ENCODE measurements at regions not wholly inside any gene's neighbourhood (a gene's known extent, or its start where the extent isn't known, plus 50 kb on each side); places are given as distances from the start of the nearest gene placed in this dataset.

DNA sequence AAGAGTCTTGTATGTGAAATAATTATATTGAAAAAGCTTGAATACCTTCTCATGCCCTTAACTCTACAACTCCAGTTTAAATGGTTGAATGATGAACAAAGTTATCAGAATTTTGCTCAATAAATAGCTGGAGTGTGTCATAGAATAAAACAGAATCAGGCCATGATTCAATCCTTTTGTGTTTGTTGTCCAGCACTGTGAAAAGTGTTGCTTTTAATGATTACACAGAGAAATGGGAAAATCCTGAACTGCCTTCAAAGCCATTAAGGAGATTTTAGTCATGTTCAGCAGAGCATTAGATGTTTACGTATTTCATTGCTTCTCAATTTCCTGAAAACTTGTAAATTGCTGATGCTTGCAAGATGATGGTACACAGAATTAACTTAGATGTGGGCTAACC lies 262.9 kb upstream of the BTBD3 start:
- Histone ChIP-seq H3K4me3 (ENCODE audit: low read length) (no peak overlapping the region), H3K4me1 (ENCODE audit: control insufficient read depth, insufficient read depth, low read length) (no peaks in the 10 kb centered on the region), H3K9me3 (ENCODE audit: control insufficient read depth, low read length) (no peaks in the 10 kb centered on the region), H3K27me3 (ENCODE audit: control insufficient read depth, insufficient read depth, low read length) (no peaks in the 10 kb centered on the region), H3K36me3 (ENCODE audit: control insufficient read depth, insufficient read depth, low read length) (no peaks in the 10 kb centered on the region), H3K9ac (ENCODE audit: low read length) (no peak overlapping the region)

DNA sequence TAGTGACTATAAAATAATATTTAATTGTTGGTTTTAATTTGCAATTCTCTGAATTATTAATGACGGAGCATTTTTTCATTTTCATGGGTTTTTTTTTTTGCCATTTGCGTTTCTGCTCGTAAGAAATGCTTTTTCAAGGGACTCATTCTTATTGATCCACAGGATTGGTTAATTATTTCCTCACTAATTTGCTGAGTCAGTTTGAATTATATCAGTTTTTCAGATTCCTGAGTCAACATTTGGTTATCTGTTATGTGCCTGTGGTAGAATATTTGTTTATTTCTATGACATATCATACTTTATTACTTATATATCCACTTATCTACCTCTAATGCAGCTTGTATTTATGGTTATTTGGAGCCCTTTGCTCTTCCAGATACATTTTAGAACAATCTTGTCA lies 257.0 kb upstream of the BTBD3 start:
- no peaks in the 10 kb centered on the region for H3K4me1 ChIP-seq (ENCODE audit: control insufficient read depth, insufficient read depth, low read length)
- no peak overlapping the region for H3K9ac ChIP-seq (ENCODE audit: low read length)
- no peak overlapping the region for H3K4me3 ChIP-seq (ENCODE audit: low read length)
- no peaks in the 10 kb centered on the region for H3K36me3 ChIP-seq (ENCODE audit: control insufficient read depth, insufficient read depth, low read length)
- no peaks in the 10 kb centered on the region for H3K27me3 ChIP-seq (ENCODE audit: control insufficient read depth, insufficient read depth, low read length)
- no peaks in the 10 kb centered on the region for H3K9me3 ChIP-seq (ENCODE audit: control insufficient read depth, low read length)

DNA sequence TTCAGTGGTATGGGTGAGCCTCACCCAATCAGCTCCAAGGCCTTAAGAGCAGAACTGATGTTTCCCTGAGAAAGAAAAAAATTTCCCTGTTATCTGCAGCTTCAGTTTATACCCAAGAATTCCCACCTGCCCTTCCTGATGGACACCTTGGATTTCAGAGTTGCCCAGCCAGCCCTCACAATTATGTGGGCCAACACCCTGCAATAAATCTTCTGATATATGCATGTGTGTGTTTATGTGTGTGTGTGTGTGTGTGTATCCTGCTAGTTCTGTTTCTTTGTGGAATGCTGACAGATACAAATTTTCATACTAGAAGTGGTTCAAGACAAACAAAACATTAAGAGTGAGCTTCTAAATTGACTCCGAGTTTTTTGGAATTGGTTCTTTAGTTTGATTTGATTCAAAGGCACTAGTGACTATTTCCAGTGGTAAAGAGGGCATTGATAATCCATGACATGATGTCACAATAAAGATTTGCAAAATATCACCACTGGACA lies 246.6 kb upstream of the BTBD3 start:
- Histone ChIP-seq H3K9me3 (ENCODE audit: control insufficient read depth, low read length) (no peaks in the 10 kb centered on the region), H3K4me3 (ENCODE audit: low read length) (no peak overlapping the region), H3K36me3 (ENCODE audit: control insufficient read depth, insufficient read depth, low read length) (no peaks in the 10 kb centered on the region), H3K9ac (ENCODE audit: low read length) (no peak overlapping the region), H3K4me1 (ENCODE audit: control insufficient read depth, insufficient read depth, low read length) (no peaks in the 10 kb centered on the region), H3K27me3 (ENCODE audit: control insufficient read depth, insufficient read depth, low read length) (no peaks in the 10 kb centered on the region)

DNA sequence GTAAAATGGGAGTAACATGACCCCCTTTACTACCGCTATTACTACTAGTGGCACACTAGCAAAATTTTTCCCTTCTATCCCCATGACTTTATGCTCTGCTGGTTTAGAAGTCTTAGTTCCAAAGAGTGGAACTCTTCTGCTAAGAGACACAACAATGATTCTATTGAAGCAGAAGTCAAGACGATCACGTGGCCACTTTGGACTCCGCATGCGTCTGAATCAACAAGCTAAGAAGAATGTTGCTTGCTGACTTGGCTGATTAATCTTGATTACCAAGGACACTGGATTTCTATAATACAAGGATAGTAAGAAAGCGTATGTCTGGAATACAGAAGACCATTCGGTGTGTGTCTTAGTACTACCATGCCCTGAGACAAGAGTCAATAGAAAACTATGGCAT lies 244.7 kb upstream of the BTBD3 start:
- Histone ChIP-seq H3K36me3 (ENCODE audit: control insufficient read depth, insufficient read depth, low read length) (no peaks in the 10 kb centered on the region), H3K27me3 (ENCODE audit: control insufficient read depth, insufficient read depth, low read length) (no peaks in the 10 kb centered on the region), H3K9me3 (ENCODE audit: control insufficient read depth, low read length) (no peaks in the 10 kb centered on the region), H3K4me1 (ENCODE audit: control insufficient read depth, insufficient read depth, low read length) (no peaks in the 10 kb centered on the region), H3K9ac (ENCODE audit: low read length) (no peak overlapping the region), H3K4me3 (ENCODE audit: low read length) (no peak overlapping the region)

DNA sequence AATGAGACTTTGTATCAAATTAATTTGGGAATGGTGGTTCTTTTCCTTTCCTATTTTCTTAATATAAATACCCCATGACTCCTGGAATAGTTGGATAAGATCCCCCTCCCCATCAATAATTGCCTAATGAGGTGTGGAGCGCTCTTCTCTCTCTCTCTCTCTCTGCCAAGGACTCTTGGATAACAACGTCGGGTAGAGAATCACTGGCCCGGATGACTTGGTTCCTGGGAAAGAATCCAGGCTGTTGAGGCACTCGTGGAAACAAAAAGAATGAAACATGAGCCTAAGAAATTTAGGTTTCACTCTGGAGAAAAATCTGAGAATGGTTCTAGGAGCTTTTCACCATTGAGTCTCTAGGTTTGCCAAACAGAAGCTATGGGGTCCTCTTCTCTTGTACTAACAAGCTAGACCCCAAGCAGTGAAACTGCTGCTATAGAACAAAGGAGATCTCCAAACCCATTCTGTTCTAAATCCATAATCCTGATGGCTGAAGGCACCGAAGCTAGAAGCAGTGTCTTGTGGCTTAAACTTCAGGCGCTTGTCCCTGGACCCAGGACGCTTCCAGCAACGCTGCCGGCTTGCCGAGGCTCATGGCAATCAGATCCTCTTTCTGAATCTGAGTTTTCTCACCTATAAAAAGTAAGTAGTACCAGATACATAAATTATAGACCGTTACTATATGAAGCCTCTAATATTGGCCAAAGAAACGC lies 241.6 kb upstream of the BTBD3 start:
- Histone ChIP-seq H3K4me1 (ENCODE audit: control insufficient read depth, insufficient read depth, low read length) (no peaks in the 10 kb centered on the region), H3K9me3 (ENCODE audit: control insufficient read depth, low read length) (no peaks in the 10 kb centered on the region), H3K27me3 (ENCODE audit: control insufficient read depth, insufficient read depth, low read length) (no peaks in the 10 kb centered on the region), H3K9ac (ENCODE audit: low read length) (no peak overlapping the region), H3K36me3 (ENCODE audit: control insufficient read depth, insufficient read depth, low read length) (no peaks in the 10 kb centered on the region), H3K4me3 (ENCODE audit: low read length) (no peak overlapping the region)

DNA sequence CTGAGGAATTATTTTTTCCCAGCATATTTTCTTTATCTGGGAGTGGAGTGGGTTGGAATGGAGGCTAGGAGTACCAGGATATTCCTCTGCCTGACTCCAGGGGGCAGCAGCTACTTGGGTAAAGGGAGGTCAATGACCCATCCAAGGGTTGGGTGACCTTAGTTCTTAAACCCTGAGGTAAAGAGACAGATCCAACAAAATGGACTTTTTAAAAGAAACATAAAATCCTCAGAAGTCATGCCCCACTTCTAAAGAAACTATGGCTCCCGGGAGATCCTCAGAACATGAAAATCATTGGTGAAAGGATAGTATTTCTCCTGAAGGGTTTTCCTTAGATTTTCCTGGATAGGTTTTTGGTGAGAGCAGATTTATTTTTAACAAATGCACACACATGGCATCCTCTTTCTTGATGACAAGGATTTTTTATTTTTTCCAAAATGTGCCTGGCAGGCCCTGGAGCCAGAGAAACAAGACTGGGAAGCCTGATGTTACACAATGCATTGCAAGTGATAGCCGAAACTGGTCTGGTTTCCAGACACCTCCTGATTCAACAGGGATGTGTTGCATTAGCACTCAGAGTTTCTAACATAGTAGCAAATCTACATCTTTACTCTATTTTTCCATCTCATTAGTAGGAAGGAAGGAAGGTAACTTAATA lies 240.9 kb upstream of the BTBD3 start:
- Histone ChIP-seq H3K4me3 (ENCODE audit: low read length) (no peak overlapping the region), H3K27me3 (ENCODE audit: control insufficient read depth, insufficient read depth, low read length) (no peaks in the 10 kb centered on the region), H3K9ac (ENCODE audit: low read length) (no peak overlapping the region), H3K36me3 (ENCODE audit: control insufficient read depth, insufficient read depth, low read length) (no peaks in the 10 kb centered on the region), H3K9me3 (ENCODE audit: control insufficient read depth, low read length) (no peaks in the 10 kb centered on the region), H3K4me1 (ENCODE audit: control insufficient read depth, insufficient read depth, low read length) (no peaks in the 10 kb centered on the region)

DNA sequence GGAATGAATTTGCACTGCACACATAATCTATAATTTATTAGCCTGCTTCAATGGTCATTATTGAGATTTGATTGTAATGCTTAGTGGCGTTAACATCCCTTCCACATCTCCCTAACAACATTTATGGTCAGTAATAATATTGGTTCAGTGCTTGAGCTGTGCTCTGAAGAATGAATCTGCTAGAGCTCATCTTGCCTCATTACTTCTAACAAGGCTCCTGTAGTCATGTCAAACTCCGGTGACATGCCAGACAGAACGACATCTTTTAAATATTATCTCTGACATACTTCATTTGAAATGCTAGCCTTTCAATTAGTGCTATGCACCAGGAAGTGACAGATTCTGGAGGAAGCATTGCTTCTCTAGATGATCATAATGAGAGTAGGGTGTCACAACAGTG lies 240.3 kb upstream of the BTBD3 start:
- H3K4me1 ChIP-seq (ENCODE audit: control insufficient read depth, insufficient read depth, low read length) = no peaks in the 10 kb centered on the region
- no peak overlapping the region for H3K9ac ChIP-seq (ENCODE audit: low read length)
- no peaks in the 10 kb centered on the region for H3K9me3 ChIP-seq (ENCODE audit: control insufficient read depth, low read length)
- no peak overlapping the region for H3K4me3 ChIP-seq (ENCODE audit: low read length)
- H3K27me3 ChIP-seq (ENCODE audit: control insufficient read depth, insufficient read depth, low read length) = no peaks in the 10 kb centered on the region
- H3K36me3 ChIP-seq (ENCODE audit: control insufficient read depth, insufficient read depth, low read length) = no peaks in the 10 kb centered on the region

DNA sequence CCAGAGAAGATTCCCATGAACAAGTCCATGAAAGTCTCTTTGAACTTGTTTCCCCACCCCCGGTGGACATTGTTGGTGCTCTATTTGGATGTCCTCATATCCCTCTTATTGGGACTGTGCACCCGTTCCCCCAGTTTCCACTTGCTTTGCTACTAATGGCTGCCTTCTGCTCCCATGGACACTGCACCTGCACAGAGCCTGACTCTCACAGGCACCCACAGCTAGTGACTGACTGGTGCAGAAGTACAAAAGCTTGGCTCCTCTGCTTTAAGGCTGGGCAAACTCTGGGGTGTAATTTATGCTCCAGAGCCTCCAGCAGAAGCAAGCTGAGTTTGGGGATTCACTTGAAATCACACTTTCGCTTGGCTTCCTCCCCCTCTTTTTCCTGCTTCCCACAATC lies 239.9 kb upstream of the BTBD3 start:
- no peak overlapping the region for H3K4me3 ChIP-seq (ENCODE audit: low read length)
- no peaks in the 10 kb centered on the region for H3K27me3 ChIP-seq (ENCODE audit: control insufficient read depth, insufficient read depth, low read length)
- H3K4me1 ChIP-seq (ENCODE audit: control insufficient read depth, insufficient read depth, low read length) = no peaks in the 10 kb centered on the region
- H3K36me3 ChIP-seq (ENCODE audit: control insufficient read depth, insufficient read depth, low read length) = no peaks in the 10 kb centered on the region
- no peak overlapping the region for H3K9ac ChIP-seq (ENCODE audit: low read length)
- H3K9me3 ChIP-seq (ENCODE audit: control insufficient read depth, low read length) = no peaks in the 10 kb centered on the region

DNA sequence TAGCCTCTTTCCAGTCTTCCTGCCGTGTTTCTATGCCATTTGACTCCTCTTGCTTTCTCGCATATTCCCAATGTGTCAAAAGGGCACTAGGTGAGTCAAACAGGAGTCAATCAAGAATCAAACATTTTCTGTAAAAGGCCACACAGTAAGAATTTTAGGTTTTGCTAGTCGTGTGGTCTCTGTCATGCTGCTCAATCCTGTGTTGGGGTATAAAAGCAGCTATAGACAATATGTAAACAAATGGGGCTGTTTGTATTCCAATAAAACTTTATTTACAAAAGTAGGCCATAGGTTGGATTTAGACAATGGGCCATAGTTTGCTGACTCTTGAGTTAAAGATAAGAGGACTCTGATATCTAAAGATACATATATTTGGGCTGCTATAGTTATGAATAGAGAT lies 235.4 kb upstream of the BTBD3 start:
- Histone ChIP-seq H3K9me3 (ENCODE audit: control insufficient read depth, low read length) (no peaks in the 10 kb centered on the region), H3K4me1 (ENCODE audit: control insufficient read depth, insufficient read depth, low read length) (peaks cover 3% of the 10 kb centered on the region), H3K36me3 (ENCODE audit: control insufficient read depth, insufficient read depth, low read length) (no peaks in the 10 kb centered on the region), H3K9ac (ENCODE audit: low read length) (no peak overlapping the region), H3K27me3 (ENCODE audit: control insufficient read depth, insufficient read depth, low read length) (peaks cover 6% of the 10 kb centered on the region), H3K4me3 (ENCODE audit: low read length) (no peak overlapping the region)

DNA sequence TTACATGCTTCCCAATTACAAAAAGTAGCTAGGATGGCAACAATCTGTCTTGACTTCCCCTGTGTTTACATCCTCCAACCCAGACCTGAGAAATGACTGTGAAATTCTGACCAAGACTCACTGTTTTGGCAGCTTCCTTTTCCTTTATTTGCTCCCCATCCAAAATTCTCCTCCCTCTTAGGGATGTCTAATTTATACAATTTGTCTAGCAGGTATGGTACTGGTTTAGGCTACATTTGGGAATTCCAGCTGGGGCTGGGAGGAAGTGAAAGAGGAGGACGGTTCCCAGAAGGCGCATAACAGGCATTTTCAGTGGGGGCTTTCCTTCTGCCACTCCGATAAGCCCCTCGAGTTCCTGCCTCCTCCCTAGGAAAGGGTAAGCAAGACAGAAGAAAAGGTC lies 231.5 kb upstream of the BTBD3 start:
- Histone ChIP-seq H3K9me3 (ENCODE audit: control insufficient read depth, low read length) (no peaks in the 10 kb centered on the region), H3K4me1 (ENCODE audit: control insufficient read depth, insufficient read depth, low read length) (peaks cover 11% of the 10 kb centered on the region), H3K4me3 (ENCODE audit: low read length) (no peak overlapping the region), H3K27me3 (ENCODE audit: control insufficient read depth, insufficient read depth, low read length) (peaks cover 6% of the 10 kb centered on the region), H3K9ac (ENCODE audit: low read length) (no peak overlapping the region), H3K36me3 (ENCODE audit: control insufficient read depth, insufficient read depth, low read length) (no peaks in the 10 kb centered on the region)

DNA sequence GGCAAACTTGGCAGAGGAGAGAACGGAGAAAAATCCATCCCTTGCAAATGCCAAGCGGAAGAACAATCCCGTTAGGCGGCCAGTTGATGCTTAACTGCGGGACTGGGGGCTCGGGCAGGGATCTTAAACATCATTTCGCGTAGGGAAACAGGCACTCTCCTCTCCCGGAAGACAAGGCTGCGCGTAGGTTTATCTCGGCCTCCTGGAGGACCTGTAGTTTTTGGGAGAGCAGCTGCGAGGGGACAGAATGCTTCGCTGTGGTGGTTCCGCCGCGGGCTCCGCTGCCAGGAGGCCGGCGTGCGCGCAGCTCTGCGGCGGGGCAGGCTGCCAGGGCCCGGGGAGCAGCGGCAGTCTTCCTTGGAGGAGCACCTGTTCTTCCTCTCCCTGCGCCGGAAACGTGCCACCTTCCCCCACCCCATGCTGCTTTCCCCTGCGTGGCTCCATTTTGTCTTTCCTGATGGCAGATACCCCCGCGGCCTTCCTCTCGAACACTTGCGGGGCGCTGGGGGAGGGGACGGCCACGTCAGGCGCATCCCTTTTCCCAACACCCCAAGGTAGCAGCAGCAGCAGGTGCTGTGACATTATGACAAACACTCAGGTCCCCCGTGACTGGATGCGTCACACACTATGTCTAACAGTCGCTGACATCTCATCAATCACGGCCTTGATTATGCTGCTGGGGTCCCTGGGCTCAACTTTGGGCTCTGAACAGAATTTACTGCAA lies 230.7 kb upstream of the BTBD3 start:
- peak overlapping the region; percentile 32 for H3K9ac ChIP-seq (ENCODE audit: low read length)
- H3K36me3 ChIP-seq (ENCODE audit: control insufficient read depth, insufficient read depth, low read length) = no peaks in the 10 kb centered on the region

More for the DNA sequence above, 230.7 kb upstream of the BTBD3 start:
- Histone ChIP-seq H3K9me3 (ENCODE audit: control insufficient read depth, low read length) (no peaks in the 10 kb centered on the region), H3K4me3 (ENCODE audit: low read length) (peak overlapping the region; percentile 27), H3K4me1 (ENCODE audit: control insufficient read depth, insufficient read depth, low read length) (peaks cover 11% of the 10 kb centered on the region), H3K27me3 (ENCODE audit: control insufficient read depth, insufficient read depth, low read length) (peaks cover 6% of the 10 kb centered on the region)

Measured in mucosa of stomach (tissue), 1 donor.